Esophagus muscularis mucosa (tissue), 4 donors: ENCODE measurements at regions not wholly inside any gene's neighbourhood (a gene's known extent, or its start where the extent isn't known, plus 50 kb on each side); places are given as distances from the start of the nearest gene placed in this dataset.

ENCODE experiments used
- DNase-seq: peaks from one replicate; pipeline ENCODE4 v3.0.0-alpha.2; 2017; ENCODE audit errors: extremely low spot score
- H3K27ac ChIP-seq, 4 donors: fragments of 200-600 bp; sonication (generic); replicated peaks in 1 of 4; 1 replicate in 3 of 4; 2 replicates in 1 of 4; pipeline ENCODE4 v1.5.1; 2016 to 2019; ENCODE audit warnings: mild to moderate bottlenecking in 1 of 4
- H3K27me3 ChIP-seq, 4 donors: fragments of 200-600 bp; sonication (generic); one replicate each; pipeline versions ENCODE4 v1.5.1 to v1.6.0; 2016 to 2019
- H3K36me3 ChIP-seq, 4 donors: fragments of 200-600 bp; sonication (generic); one replicate each; pipeline ENCODE4 v1.5.1; 2016 to 2019
- H3K4me1 ChIP-seq, 4 donors: fragments of 200-600 bp; sonication (generic); one replicate each; pipeline ENCODE4 v1.5.1; 2016 to 2019
- H3K4me3 ChIP-seq, 4 donors: fragments of 200-600 bp; sonication (generic); 1 replicate in 2 of 4; 2 replicates in 2 of 4; pipeline ENCODE4 v1.5.1; 2016 to 2019; ENCODE audit warnings: mild to moderate bottlenecking in 4 of 4, moderate library complexity in 1 of 4
- H3K9me3 ChIP-seq, 4 donors: fragments of 200-600 bp; sonication (generic); 1 replicate in 3 of 4; 2 replicates in 1 of 4; pipeline ENCODE4 v1.5.1; 2016 to 2019
- EP300 ChIP-seq: sonication (generic); formaldehyde crosslinking; IDR thresholded peaks from one replicate; pipeline ENCODE4 v1.6.1; 2017; ENCODE audit warnings: antibody characterized with exemption
- POLR2A ChIP-seq: fragments of 450-650 bp; IDR thresholded peaks from one replicate; pipeline ENCODE4 v1.6.1; 2017; ENCODE audit warnings: antibody characterized with exemption, moderate library complexity, mild to moderate bottlenecking, low read depth
- POLR2AphosphoS5 ChIP-seq, 2 donors: sonication (generic); formaldehyde crosslinking; IDR thresholded peaks; one replicate each; pipeline ENCODE4 v1.6.1; 2017; ENCODE audit warnings: antibody characterized with exemption in 2 of 2
- WGBS: methylation state at CpG from one replicate; pipeline ENCODE4 v1.1.5; 2018; 5-methylcytosine and 5-hydroxymethylcytosine counted together
- intact Hi-C: fragments of 100-400 bp; cut with DNase I; formaldehyde crosslinking; loops from one replicate; pipeline ENCODE4 v1.15.1; 2023
- TF ChIP-seq, protein P1 (sequence below), 3 experiments: fragments of 200-600 bp in 2 of 3; fragments of 450-650 bp in 1 of 3; sonication (generic) in 2 of 3; IDR thresholded peaks; one replicate each; pipeline ENCODE4 v1.5.1; 2017 to 2019; ENCODE audit warnings: antibody characterized with exemption in 3 of 3, mild to moderate bottlenecking in 2 of 3, moderate library complexity in 1 of 3

DNA sequence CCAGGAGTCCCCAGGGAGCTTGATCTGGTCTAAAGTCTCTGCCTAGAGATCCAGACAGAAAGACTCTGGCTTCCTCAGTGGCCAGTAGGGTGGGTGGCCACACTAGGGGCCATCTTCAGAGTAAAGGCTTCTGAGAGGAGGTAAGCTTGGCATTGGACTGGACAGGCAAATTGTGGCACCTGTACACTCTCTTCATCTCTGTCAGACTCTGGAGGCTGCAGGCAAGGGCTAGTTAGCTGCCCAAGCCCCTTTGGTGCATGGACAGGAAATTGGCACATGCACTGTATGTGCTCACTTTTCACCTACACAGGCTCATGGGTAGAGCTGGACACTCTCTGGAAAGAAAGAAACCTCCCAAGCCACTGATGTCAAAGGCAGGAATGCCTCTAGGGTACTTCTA, 142.8 kb downstream of the PJA1 start:
- intact Hi-C loops: loop anchor here (10.0 kb wide), 1 partner anchor 128 kb away; no protein-coding TSS in a partner anchor
- TF ChIP-seq, protein P1, sequence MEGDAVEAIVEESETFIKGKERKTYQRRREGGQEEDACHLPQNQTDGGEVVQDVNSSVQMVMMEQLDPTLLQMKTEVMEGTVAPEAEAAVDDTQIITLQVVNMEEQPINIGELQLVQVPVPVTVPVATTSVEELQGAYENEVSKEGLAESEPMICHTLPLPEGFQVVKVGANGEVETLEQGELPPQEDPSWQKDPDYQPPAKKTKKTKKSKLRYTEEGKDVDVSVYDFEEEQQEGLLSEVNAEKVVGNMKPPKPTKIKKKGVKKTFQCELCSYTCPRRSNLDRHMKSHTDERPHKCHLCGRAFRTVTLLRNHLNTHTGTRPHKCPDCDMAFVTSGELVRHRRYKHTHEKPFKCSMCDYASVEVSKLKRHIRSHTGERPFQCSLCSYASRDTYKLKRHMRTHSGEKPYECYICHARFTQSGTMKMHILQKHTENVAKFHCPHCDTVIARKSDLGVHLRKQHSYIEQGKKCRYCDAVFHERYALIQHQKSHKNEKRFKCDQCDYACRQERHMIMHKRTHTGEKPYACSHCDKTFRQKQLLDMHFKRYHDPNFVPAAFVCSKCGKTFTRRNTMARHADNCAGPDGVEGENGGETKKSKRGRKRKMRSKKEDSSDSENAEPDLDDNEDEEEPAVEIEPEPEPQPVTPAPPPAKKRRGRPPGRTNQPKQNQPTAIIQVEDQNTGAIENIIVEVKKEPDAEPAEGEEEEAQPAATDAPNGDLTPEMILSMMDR (IDR thresholded peaks at IDR 0.05): no peak
- TF ChIP-seq POLR2AphosphoS5 (IDR thresholded peaks at IDR 0.05): no peak
- no peak for TF ChIP-seq EP300
- TF ChIP-seq POLR2A: no peak

DNA sequence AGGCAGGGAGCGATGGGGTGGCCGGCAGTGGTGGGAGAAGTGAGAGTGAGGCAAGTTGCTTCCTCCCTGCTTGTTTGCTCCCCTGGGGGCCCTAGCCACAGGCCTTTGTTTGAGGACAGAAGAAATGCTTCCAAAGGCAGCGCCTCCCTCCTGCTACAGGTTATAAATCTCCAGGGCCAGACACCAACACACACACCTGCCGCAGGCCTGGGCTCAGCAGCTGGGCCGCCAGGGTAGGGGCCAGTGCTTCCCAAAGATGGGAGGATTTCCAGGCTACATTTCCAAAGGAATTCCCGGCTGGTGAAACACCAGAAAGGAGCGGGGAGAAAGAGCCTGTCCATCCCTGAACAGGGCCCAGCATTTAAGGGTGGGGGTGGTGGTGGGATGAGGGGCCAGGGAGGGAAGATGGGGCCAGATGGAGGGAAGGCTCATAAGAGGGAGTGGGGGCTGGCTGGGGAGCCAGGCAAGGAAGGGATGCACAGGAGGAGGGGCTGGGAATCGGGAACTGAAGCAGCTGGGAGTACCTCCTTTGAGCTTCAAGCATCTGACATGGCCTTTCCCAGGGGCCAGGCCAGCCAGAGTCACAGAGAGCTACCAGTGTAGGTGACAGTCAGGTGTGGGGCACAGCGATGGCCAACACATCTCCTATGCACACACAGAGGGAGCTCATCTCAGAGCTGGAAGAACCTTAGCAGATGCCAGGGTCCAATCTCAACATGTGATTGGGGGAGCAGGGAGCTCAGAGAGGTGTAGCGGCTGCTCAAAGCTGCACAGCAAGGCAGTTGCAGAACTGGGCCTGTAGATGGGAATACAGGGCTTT, 143.9 kb downstream of the PJA1 start:
- no peak for TF ChIP-seq EP300
- TF ChIP-seq, protein P1 (IDR thresholded peaks at IDR 0.05): no peak
- no peak for TF ChIP-seq POLR2A
- no peak for TF ChIP-seq POLR2AphosphoS5 (IDR thresholded peaks at IDR 0.05)
- WGBS: 76% methylated on average over 8 of the region's 10 CpGs
- no peak overlapping the region for H3K4me3 ChIP-seq
- no peak overlapping the region for H3K27ac ChIP-seq
- peaks cover 18 to 25% (median 23%) of the 10 kb centered on the region in 4 donors for H3K4me1 ChIP-seq
- peak; percentile 31 for DNase-seq
- intact Hi-C loops: loop anchor here (10.0 kb wide), 1 partner anchor 127 kb away; no protein-coding TSS in a partner anchor
- H3K36me3 ChIP-seq: no peaks in the 10 kb centered on the region
- no peaks in the 10 kb centered on the region for H3K27me3 ChIP-seq
- H3K9me3 ChIP-seq: no peaks in the 10 kb centered on the region

More for the DNA sequence above, 142.8 kb downstream of the PJA1 start:
- no peak overlapping the region for H3K4me3 ChIP-seq
- H3K4me1 ChIP-seq: peaks cover 21 to 32% (median 25%) of the 10 kb centered on the region in 4 donors
- DNase-seq: peak; percentile 37
- no peak overlapping the region for H3K27ac ChIP-seq
- H3K9me3 ChIP-seq: no peaks in the 10 kb centered on the region
- no peaks in the 10 kb centered on the region for H3K27me3 ChIP-seq
- no peaks in the 10 kb centered on the region for H3K36me3 ChIP-seq

DNA sequence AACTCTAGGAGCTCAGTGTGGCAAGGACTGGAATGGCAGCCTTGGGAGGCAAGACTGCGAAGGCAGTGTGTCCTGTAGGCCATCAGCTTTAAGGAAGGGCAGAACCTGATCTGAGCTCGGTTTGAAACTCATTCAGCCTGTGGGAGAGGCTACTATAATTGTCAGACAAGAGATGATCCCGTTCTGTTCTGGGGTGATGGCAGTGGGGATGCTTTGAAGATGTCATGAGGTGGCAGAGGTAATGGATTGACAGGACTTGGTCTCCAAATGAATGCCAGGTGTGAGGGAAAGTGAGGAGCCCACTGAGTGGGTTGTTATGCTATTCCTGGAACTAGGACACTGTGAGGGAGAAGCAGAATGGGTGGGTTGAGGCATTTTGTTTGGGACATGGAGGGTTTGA, 144.9 kb downstream of the PJA1 start:
- Histone ChIP-seq H3K27me3 (no peaks in the 10 kb centered on the region), H3K36me3 (no peaks in the 10 kb centered on the region), H3K4me1 (peaks cover 18 to 31% (median 24%) of the 10 kb centered on the region in 4 donors), H3K4me3 (no peak overlapping the region), H3K27ac (no peak overlapping the region), H3K9me3 (no peaks in the 10 kb centered on the region)
- intact Hi-C loops: loop anchor here (10.0 kb wide), 1 partner anchor 126 kb away; no protein-coding TSS in a partner anchor
- WGBS: 57% methylated on average over 3 of the region's 3 CpGs
- TF ChIP-seq POLR2A (no peak), POLR2AphosphoS5 (IDR thresholded peaks at IDR 0.05) (no peak), EP300 (no peak)
- TF ChIP-seq, protein P1 (IDR thresholded peaks at IDR 0.05): no peak
- no peak for DNase-seq

DNA sequence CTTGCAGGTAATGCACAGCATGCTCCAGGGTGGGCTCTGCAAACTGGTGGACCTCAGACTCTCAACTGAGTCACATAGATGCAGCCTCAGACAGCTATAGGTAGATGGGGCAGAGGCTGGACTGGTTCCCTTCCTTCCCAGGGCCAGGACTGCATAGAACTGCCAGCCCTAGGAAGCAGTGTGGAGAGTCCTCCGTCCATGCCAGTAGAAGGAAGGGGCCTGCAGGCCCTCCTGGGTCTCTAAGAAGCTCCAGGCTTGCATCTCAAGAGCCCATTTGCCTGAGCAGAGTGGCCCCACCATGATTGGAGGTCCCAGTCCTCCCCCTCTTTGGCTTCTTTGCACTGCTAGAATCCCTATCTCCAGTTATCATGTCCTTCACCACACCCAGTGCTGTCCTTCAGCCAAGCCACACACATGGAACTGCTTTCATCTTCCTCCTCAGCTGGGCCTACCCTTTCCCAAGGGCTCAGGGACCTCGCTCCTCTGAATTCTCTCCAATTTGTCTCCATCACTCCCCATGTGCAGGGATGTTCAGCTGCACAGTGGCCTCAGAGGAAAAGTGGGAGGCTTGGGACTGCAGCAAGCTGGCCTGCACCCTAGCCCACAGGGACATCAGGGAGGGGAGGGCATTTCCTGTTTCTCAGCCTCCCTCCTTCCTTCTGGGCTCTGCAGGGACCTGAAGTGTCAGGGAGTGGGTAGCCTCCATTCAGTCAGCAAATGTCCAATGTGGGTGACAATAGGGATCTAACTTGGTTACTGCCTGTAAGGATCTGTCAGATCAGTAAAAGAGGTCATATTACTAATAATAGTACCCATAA, 146.0 kb downstream of the PJA1 start:
- peak; percentile 21 for DNase-seq
- intact Hi-C loops: no loop called here
- H3K4me1 ChIP-seq: peaks cover 7 to 22% (median 17%) of the 10 kb centered on the region in 4 donors
- H3K27me3 ChIP-seq: no peaks in the 10 kb centered on the region
- H3K4me3 ChIP-seq: no peak overlapping the region
- no peak overlapping the region for H3K27ac ChIP-seq
- H3K36me3 ChIP-seq: no peaks in the 10 kb centered on the region
- no peaks in the 10 kb centered on the region for H3K9me3 ChIP-seq
- TF ChIP-seq POLR2AphosphoS5 (IDR thresholded peaks at IDR 0.05) (no peak), POLR2A (no peak), EP300 (no peak)
- TF ChIP-seq, protein P1 (IDR thresholded peaks at IDR 0.05): no peak
- WGBS: 52% methylated on average over 2 of the region's 2 CpGs
